H1 (cell line): ENCODE measurements at regions not wholly inside any gene's neighbourhood (a gene's known extent, or its start where the extent isn't known, plus 50 kb on each side); places are given as distances from the start of the nearest gene placed in this dataset.

Experiments used
- EZH2 ChIP-seq: fragments of 200-600 bp; sonication (generic); IDR thresholded peaks from 2 replicates; pipeline ENCODE4 v1.7.1; 2012; ENCODE audit warnings: low read depth, mild to moderate bottlenecking, moderate library complexity, low read length, inconsistent platforms; ENCODE audit not compliant: severe bottlenecking
- TF ChIP-seq, protein P1 (sequence below): fragments of 300-600 bp; sonication (generic); IDR thresholded peaks from 2 replicates; pipeline ENCODE4 v1.7.1; 2012; ENCODE audit warnings: low read length, moderate library complexity, mild to moderate bottlenecking, inconsistent platforms; ENCODE audit not compliant: insufficient replicate concordance

- TF ChIP-seq, protein P1, sequence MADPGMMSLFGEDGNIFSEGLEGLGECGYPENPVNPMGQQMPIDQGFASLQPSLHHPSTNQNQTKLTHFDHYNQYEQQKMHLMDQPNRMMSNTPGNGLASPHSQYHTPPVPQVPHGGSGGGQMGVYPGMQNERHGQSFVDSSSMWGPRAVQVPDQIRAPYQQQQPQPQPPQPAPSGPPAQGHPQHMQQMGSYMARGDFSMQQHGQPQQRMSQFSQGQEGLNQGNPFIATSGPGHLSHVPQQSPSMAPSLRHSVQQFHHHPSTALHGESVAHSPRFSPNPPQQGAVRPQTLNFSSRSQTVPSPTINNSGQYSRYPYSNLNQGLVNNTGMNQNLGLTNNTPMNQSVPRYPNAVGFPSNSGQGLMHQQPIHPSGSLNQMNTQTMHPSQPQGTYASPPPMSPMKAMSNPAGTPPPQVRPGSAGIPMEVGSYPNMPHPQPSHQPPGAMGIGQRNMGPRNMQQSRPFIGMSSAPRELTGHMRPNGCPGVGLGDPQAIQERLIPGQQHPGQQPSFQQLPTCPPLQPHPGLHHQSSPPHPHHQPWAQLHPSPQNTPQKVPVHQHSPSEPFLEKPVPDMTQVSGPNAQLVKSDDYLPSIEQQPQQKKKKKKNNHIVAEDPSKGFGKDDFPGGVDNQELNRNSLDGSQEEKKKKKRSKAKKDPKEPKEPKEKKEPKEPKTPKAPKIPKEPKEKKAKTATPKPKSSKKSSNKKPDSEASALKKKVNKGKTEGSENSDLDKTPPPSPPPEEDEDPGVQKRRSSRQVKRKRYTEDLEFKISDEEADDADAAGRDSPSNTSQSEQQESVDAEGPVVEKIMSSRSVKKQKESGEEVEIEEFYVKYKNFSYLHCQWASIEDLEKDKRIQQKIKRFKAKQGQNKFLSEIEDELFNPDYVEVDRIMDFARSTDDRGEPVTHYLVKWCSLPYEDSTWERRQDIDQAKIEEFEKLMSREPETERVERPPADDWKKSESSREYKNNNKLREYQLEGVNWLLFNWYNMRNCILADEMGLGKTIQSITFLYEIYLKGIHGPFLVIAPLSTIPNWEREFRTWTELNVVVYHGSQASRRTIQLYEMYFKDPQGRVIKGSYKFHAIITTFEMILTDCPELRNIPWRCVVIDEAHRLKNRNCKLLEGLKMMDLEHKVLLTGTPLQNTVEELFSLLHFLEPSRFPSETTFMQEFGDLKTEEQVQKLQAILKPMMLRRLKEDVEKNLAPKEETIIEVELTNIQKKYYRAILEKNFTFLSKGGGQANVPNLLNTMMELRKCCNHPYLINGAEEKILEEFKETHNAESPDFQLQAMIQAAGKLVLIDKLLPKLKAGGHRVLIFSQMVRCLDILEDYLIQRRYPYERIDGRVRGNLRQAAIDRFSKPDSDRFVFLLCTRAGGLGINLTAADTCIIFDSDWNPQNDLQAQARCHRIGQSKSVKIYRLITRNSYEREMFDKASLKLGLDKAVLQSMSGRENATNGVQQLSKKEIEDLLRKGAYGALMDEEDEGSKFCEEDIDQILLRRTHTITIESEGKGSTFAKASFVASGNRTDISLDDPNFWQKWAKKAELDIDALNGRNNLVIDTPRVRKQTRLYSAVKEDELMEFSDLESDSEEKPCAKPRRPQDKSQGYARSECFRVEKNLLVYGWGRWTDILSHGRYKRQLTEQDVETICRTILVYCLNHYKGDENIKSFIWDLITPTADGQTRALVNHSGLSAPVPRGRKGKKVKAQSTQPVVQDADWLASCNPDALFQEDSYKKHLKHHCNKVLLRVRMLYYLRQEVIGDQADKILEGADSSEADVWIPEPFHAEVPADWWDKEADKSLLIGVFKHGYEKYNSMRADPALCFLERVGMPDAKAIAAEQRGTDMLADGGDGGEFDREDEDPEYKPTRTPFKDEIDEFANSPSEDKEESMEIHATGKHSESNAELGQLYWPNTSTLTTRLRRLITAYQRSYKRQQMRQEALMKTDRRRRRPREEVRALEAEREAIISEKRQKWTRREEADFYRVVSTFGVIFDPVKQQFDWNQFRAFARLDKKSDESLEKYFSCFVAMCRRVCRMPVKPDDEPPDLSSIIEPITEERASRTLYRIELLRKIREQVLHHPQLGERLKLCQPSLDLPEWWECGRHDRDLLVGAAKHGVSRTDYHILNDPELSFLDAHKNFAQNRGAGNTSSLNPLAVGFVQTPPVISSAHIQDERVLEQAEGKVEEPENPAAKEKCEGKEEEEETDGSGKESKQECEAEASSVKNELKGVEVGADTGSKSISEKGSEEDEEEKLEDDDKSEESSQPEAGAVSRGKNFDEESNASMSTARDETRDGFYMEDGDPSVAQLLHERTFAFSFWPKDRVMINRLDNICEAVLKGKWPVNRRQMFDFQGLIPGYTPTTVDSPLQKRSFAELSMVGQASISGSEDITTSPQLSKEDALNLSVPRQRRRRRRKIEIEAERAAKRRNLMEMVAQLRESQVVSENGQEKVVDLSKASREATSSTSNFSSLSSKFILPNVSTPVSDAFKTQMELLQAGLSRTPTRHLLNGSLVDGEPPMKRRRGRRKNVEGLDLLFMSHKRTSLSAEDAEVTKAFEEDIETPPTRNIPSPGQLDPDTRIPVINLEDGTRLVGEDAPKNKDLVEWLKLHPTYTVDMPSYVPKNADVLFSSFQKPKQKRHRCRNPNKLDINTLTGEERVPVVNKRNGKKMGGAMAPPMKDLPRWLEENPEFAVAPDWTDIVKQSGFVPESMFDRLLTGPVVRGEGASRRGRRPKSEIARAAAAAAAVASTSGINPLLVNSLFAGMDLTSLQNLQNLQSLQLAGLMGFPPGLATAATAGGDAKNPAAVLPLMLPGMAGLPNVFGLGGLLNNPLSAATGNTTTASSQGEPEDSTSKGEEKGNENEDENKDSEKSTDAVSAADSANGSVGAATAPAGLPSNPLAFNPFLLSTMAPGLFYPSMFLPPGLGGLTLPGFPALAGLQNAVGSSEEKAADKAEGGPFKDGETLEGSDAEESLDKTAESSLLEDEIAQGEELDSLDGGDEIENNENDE, result no peak
- TF ChIP-seq EZH2, result no peak
Observed at GRCh38 chr10:71048971-71049615, 160.7 kb upstream of the PCBD1 start (continued).
